ENCODE measurements at regions not wholly inside any gene's neighbourhood (a gene's known extent, or its start where the extent isn't known, plus 50 kb on each side); places are given as distances from the start of the nearest gene placed in this dataset.

- no peak overlapping the region for H3K4me3 ChIP-seq (ENCODE audit: low read depth, low read length)
- TF ChIP-seq, protein P1, sequence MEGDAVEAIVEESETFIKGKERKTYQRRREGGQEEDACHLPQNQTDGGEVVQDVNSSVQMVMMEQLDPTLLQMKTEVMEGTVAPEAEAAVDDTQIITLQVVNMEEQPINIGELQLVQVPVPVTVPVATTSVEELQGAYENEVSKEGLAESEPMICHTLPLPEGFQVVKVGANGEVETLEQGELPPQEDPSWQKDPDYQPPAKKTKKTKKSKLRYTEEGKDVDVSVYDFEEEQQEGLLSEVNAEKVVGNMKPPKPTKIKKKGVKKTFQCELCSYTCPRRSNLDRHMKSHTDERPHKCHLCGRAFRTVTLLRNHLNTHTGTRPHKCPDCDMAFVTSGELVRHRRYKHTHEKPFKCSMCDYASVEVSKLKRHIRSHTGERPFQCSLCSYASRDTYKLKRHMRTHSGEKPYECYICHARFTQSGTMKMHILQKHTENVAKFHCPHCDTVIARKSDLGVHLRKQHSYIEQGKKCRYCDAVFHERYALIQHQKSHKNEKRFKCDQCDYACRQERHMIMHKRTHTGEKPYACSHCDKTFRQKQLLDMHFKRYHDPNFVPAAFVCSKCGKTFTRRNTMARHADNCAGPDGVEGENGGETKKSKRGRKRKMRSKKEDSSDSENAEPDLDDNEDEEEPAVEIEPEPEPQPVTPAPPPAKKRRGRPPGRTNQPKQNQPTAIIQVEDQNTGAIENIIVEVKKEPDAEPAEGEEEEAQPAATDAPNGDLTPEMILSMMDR (IDR thresholded peaks at IDR 0.05; ENCODE audit: low read depth, low read length, missing control alignments): no peak
- DNase-seq (ENCODE audit: low read depth): no peak
- in situ Hi-C loops (cut with HindIII; ENCODE audit: low sequenced_read_pairs): no loop called here
These were observed 55.8 kb upstream of the MRPS9 start for GRCh38 chr2:104982111-104982510.
